K562 (cell line): ENCODE measurements at regions not wholly inside any gene's neighbourhood (a gene's known extent, or its start where the extent isn't known, plus 50 kb on each side); places are given as distances from the start of the nearest gene placed in this dataset.

Experiments used
- CHD7 ChIP-seq: fragments of 200-600 bp; sonication (generic); IDR thresholded peaks from one replicate; pipeline ENCODE4 v1.6.1; 2012; ENCODE audit warnings: mild to moderate bottlenecking, low read depth, low read length, inconsistent platforms
- CTCF ChIP-seq, 3 experiments: IDR thresholded peaks in 2 of 3; conservative IDR thresholded peaks in 1 of 3; 2 replicates each; pipeline ENCODE4 v1.5.1; 2011 to 2012; ENCODE audit warnings: low read length in 3 of 3, mild to moderate bottlenecking in 3 of 3, control low read depth in 2 of 3, improper control_type of control experiment in 1 of 3, inconsistent platforms in 1 of 3, low read depth in 1 of 3, mixed read lengths in 1 of 3, moderate library complexity in 1 of 3; ENCODE audit not compliant: insufficient read depth in 2 of 3
- SOX6 ChIP-seq: fragments of 450-650 bp; IDR thresholded peaks from 2 replicates; pipeline ENCODE4 v1.6.1; 2014; ENCODE audit warnings: mild to moderate bottlenecking
- ZBTB11 ChIP-seq, 3 experiments: fragments of 200-800 bp in 1 of 3; fragments of 250-450 bp in 1 of 3; fragments of 450-650 bp in 1 of 3; sonication (Bioruptor Pico) in 1 of 3; sonication (Bioruptor generic) in 1 of 3; formaldehyde crosslinking in 1 of 3; IDR thresholded peaks; 2 replicates each; pipeline versions ENCODE4 v1.6.1 to v1.8.0; 2016 to 2022; ENCODE audit warnings: mild to moderate bottlenecking in 2 of 3, missing genetic modification characterization in 2 of 3, missing compliant biosample characterization in 1 of 3, moderate library complexity in 1 of 3
- ZC3H4 ChIP-seq: sonication (generic); formaldehyde crosslinking; IDR thresholded peaks from 2 replicates; pipeline ENCODE4 v1.9.0; 2021; ENCODE audit warnings: missing genetic modification reagents, borderline replicate concordance
- ZFP36 ChIP-seq: fragments of 150-350 bp; IDR thresholded peaks from 2 replicates; pipeline ENCODE4 v1.6.1; 2018; ENCODE audit warnings: low read length, low read depth; ENCODE audit not compliant: partially characterized antibody

- TF ChIP-seq ZBTB11 (CRISPR knock-in tag; IDR thresholded peaks at IDR 0.05) (no peak), ZC3H4 (CRISPR knock-in tag) (no peak), SOX6 (no peak), CHD7 (no peak), CTCF (IDR thresholded peaks at IDR 0.05 in 2 of 3, conservative IDR thresholded peaks at IDR 0.05 in 1 of 3; ENCODE audit: insufficient read depth in 2 of 3, low read depth in 1 of 3, low read length in 3 of 3) (no peak), ZFP36 (no peak)
These were observed 186.2 kb downstream of the MACC1 start for GRCh38 chr7:20030915-20031362.
